ENCODE measurements at regions not wholly inside any gene's neighbourhood (a gene's known extent, or its start where the extent isn't known, plus 50 kb on each side); places are given as distances from the start of the nearest gene placed in this dataset.

DNA sequence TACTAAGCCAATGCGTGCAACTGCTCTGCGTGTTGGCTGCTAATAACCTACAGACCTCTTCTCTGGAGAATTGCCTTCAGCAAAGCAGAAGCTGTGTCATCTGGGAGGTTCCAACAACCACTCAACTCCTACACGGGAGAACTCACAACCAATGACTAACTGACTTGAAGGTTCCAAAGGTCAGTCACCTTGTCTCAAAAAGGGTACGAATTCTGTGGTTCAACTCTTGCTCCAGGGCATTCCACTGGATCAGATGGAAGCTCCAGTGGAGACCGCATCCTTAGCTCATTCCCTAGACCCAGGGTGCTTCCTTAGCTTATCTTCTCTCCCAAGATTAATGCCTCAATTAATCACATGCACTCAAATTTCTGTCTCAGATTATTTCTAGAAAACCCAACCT, 222.7 kb downstream of the CHIC2 start:
- TF ChIP-seq GABPA (IDR thresholded peaks at IDR 0.05; ENCODE audit: low read depth, low read length), result no peak
- TF ChIP-seq GABPA (CRISPR knock-in tag; IDR thresholded peaks at IDR 0.05; ENCODE audit: low read depth), result no peak
- TF ChIP-seq JUND (CRISPR knock-in tag; IDR thresholded peaks at IDR 0.05), result no peak
- TF ChIP-seq PCBP1 (IDR thresholded peaks at IDR 0.05; ENCODE audit: borderline replicate concordance, low read depth, low read length), result no peak
- TF ChIP-seq, protein P1, sequence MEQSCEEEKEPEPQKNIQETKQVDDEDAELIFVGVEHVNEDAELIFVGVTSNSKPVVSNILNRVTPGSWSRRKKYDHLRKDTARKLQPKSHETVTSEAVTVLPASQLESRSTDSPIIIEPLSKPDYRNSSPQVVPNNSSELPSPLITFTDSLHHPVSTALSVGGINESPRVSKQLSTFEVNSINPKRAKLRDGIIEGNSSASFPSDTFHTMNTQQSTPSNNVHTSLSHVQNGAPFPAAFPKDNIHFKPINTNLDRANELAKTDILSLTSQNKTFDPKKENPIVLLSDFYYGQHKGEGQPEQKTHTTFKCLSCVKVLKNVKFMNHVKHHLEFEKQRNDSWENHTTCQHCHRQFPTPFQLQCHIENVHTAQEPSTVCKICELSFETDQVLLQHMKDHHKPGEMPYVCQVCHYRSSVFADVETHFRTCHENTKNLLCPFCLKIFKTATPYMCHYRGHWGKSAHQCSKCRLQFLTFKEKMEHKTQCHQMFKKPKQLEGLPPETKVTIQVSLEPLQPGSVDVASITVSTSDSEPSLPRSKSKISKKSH (CRISPR knock-in tag; IDR thresholded peaks at IDR 0.05; ENCODE audit: borderline replicate concordance), result no peak
- no peak for TF ChIP-seq NFRKB (IDR thresholded peaks at IDR 0.05)
- no peak for TF ChIP-seq CBX5 (CRISPR knock-in tag; IDR thresholded peaks at IDR 0.05; ENCODE audit: borderline replicate concordance)
- TF ChIP-seq POLR2A (IDR thresholded peaks at IDR 0.05; ENCODE audit: insufficient read depth in 1 of 2, low read depth in 2 of 2, low read length in 2 of 2), result no peak
- no peak for TF ChIP-seq SRSF9 (IDR thresholded peaks at IDR 0.05; ENCODE audit: borderline replicate concordance, insufficient read depth, low read depth, low read length, poor library complexity, severe bottlenecking)
- no peak for TF ChIP-seq PHF8 (CRISPR knock-in tag; IDR thresholded peaks at IDR 0.05)
